MM.1S (cell line): ENCODE measurements at regions not wholly inside any gene's neighbourhood (a gene's known extent, or its start where the extent isn't known, plus 50 kb on each side); places are given as distances from the start of the nearest gene placed in this dataset.
"Not testable (repeated sequence)": the region's sequence is repeated elsewhere in the genome, so short reads cannot be mapped to it uniquely, and the experiment has no call there.

Source experiments
- EZH2 ChIP-seq: fragments of 300-600 bp; sonication (generic); optimal IDR thresholded peaks from 2 replicates; pipeline ENCODE3; 2017; ENCODE audit warnings: low read depth, mild to moderate bottlenecking, antibody characterized with exemption, low read length, mixed read lengths
- EZH2phosphoT487 ChIP-seq: fragments of 300-600 bp; sonication (generic); IDR thresholded peaks from 2 replicates; pipeline ENCODE4 v1.6.1; 2018; ENCODE audit warnings: antibody characterized with exemption, low read length
- TF ChIP-seq, protein P1 (sequence below): fragments of 300-600 bp; sonication (generic); IDR thresholded peaks from 2 replicates; pipeline ENCODE4 v1.5.1; 2016; ENCODE audit warnings: antibody characterized with exemption, low read length, mixed read lengths

DNA sequence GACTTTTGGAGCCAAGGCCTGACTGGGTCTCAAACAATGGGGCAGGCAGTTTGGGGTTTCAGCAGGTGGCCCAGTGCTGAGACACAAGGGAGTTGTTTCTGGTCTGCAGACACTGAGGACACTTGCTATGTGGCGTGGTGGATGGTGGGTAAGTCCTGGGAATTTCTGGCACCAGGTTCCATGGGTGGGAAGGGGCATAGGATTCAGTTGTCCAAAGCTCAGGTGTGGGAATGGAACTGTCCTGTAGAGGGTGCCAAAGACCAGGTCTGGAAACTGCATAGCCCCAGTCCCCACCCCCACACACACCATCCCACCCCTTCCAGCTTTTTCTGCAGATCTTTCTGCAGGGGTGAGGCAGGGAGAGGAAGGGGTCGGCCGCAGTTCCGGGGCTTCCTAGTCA is 944.5 kb downstream of the SPATA31A6 start:
- TF ChIP-seq, protein P1, sequence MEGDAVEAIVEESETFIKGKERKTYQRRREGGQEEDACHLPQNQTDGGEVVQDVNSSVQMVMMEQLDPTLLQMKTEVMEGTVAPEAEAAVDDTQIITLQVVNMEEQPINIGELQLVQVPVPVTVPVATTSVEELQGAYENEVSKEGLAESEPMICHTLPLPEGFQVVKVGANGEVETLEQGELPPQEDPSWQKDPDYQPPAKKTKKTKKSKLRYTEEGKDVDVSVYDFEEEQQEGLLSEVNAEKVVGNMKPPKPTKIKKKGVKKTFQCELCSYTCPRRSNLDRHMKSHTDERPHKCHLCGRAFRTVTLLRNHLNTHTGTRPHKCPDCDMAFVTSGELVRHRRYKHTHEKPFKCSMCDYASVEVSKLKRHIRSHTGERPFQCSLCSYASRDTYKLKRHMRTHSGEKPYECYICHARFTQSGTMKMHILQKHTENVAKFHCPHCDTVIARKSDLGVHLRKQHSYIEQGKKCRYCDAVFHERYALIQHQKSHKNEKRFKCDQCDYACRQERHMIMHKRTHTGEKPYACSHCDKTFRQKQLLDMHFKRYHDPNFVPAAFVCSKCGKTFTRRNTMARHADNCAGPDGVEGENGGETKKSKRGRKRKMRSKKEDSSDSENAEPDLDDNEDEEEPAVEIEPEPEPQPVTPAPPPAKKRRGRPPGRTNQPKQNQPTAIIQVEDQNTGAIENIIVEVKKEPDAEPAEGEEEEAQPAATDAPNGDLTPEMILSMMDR: peak; percentile 20; the same call in 1 of the 2 replicates
- not testable (repeated sequence) for TF ChIP-seq EZH2phosphoT487, EZH2
